HG02642 (cell line): ENCODE measurements at regions not wholly inside any gene's neighbourhood (a gene's known extent, or its start where the extent isn't known, plus 50 kb on each side); places are given as distances from the start of the nearest gene placed in this dataset.

Experiments used
- ATAC-seq: cut with Tn5 transposase; IDR thresholded peaks from one replicate; pipeline ENCODE4 v1.9.1; 2021; ENCODE audit warnings: mild to moderate bottlenecking; ENCODE audit not compliant: unreplicated experiment, poor library complexity

GRCh38 chr12:86670986-86671385, 414.8 kb upstream of the MGAT4C start:
- no peak for ATAC-seq

- ATAC-seq: no peak
Measured at GRCh38 chr12:86669010-86669409, 412.8 kb upstream of the MGAT4C start.

GRCh38 chr12:86666316-86666715, 410.1 kb upstream of the MGAT4C start:
- no peak for ATAC-seq

GRCh38 chr12:86663716-86664115, 407.5 kb upstream of the MGAT4C start:
- ATAC-seq: no peak

- no peak for ATAC-seq
Measured at GRCh38 chr12:86663173-86663572, 407.0 kb upstream of the MGAT4C start.

- no peak for ATAC-seq
Measured at GRCh38 chr12:86662464-86662863, 406.3 kb upstream of the MGAT4C start.

GRCh38 chr12:86660488-86661147, 404.4 kb upstream of the MGAT4C start:
- ATAC-seq: no peak

GRCh38 chr12:86659985-86660384, 403.8 kb upstream of the MGAT4C start:
- ATAC-seq: no peak

- no peak for ATAC-seq
Measured at GRCh38 chr12:86658303-86658702, 402.1 kb upstream of the MGAT4C start.

GRCh38 chr12:86647800-86648199, 391.6 kb upstream of the MGAT4C start:
- no peak for ATAC-seq

- ATAC-seq: no peak
Measured at GRCh38 chr12:86634456-86635410, 378.5 kb upstream of the MGAT4C start.

GRCh38 chr12:86627001-86627400, 370.8 kb upstream of the MGAT4C start:
- ATAC-seq: no peak

- ATAC-seq: no peak
Measured at GRCh38 chr12:86623267-86623666, 367.1 kb upstream of the MGAT4C start.

- no peak for ATAC-seq
Measured at GRCh38 chr12:86621957-86622356, 365.8 kb upstream of the MGAT4C start.

- no peak for ATAC-seq
Measured at GRCh38 chr12:86613311-86613710, 357.1 kb upstream of the MGAT4C start.

- no peak for ATAC-seq
Measured at GRCh38 chr12:86608638-86609037, 352.4 kb upstream of the MGAT4C start.

- no peak for ATAC-seq
Measured at GRCh38 chr12:86601550-86602308, 345.5 kb upstream of the MGAT4C start.

GRCh38 chr12:86600664-86601231, 344.6 kb upstream of the MGAT4C start:
- no peak for ATAC-seq

- no peak for ATAC-seq
Measured at GRCh38 chr12:86597431-86597830, 341.2 kb upstream of the MGAT4C start.

GRCh38 chr12:86590296-86590695, 334.1 kb upstream of the MGAT4C start:
- no peak for ATAC-seq

- ATAC-seq: no peak
Measured at GRCh38 chr12:86574143-86574542, 318.0 kb upstream of the MGAT4C start.
